Right atrium auricular region (tissue), 2 donors: ENCODE measurements at regions not wholly inside any gene's neighbourhood (a gene's known extent, or its start where the extent isn't known, plus 50 kb on each side); places are given as distances from the start of the nearest gene placed in this dataset.

Experiments used
- DNase-seq: peaks from one replicate; pipeline ENCODE4 v3.0.0-alpha.2; 2019; ENCODE audit warnings: low spot score
- H3K27ac ChIP-seq, 2 donors: fragments of 200-600 bp; sonication (generic); 1 replicate in 1 of 2; 2 replicates in 1 of 2; pipeline ENCODE4 v1.5.1; 2016 to 2019
- H3K27me3 ChIP-seq, 2 donors: fragments of 200-600 bp; sonication (generic); one replicate each; pipeline versions ENCODE4 v1.5.1 to v1.6.0; 2017 to 2019
- H3K36me3 ChIP-seq: fragments of 200-600 bp; sonication (generic); one replicate; pipeline ENCODE4 v1.5.1; 2016
- H3K4me1 ChIP-seq, 2 donors: fragments of 200-600 bp; sonication (generic); one replicate each; pipeline versions ENCODE4 v1.5.1 to v1.6.0; 2017 to 2019
- H3K4me3 ChIP-seq, 2 donors: fragments of 200-600 bp; sonication (generic); 1 replicate in 1 of 2; 2 replicates in 1 of 2; pipeline ENCODE4 v1.5.1; 2017 to 2019; ENCODE audit warnings: mild to moderate bottlenecking in 1 of 2, moderate library complexity in 1 of 2
- H3K9me3 ChIP-seq, 2 donors: fragments of 200-600 bp; sonication (generic); one replicate each; pipeline ENCODE4 v1.5.1; 2019
- TF ChIP-seq, protein P1 (sequence below), 2 donors: fragments of 200-600 bp; sonication (generic); IDR thresholded peaks; one replicate each; pipeline ENCODE4 v1.5.1; 2019; ENCODE audit warnings: antibody characterized with exemption in 2 of 2

DNA sequence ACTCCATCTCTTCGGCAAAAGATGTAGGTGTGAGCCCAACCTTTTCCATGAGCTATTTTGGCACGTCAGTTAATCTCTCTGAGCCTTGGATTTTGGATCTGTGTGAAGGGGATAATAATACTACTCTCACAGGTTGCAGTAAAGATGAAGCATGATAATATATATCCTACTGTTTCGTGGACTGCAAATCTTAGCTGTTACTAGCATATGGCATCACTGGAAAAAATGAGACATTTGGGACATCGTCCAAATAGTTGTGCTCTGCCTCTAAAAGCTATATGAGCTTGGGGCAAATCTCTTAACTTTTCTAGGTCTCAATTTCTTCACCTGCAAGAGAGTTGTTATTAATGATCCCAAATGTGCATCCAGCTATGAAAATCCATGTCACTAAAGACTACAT is 147.4 kb upstream of the ZRANB2 start:
- TF ChIP-seq, protein P1, sequence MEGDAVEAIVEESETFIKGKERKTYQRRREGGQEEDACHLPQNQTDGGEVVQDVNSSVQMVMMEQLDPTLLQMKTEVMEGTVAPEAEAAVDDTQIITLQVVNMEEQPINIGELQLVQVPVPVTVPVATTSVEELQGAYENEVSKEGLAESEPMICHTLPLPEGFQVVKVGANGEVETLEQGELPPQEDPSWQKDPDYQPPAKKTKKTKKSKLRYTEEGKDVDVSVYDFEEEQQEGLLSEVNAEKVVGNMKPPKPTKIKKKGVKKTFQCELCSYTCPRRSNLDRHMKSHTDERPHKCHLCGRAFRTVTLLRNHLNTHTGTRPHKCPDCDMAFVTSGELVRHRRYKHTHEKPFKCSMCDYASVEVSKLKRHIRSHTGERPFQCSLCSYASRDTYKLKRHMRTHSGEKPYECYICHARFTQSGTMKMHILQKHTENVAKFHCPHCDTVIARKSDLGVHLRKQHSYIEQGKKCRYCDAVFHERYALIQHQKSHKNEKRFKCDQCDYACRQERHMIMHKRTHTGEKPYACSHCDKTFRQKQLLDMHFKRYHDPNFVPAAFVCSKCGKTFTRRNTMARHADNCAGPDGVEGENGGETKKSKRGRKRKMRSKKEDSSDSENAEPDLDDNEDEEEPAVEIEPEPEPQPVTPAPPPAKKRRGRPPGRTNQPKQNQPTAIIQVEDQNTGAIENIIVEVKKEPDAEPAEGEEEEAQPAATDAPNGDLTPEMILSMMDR (IDR thresholded peaks at IDR 0.05), result no peak

GRCh38 chr1:71224741-71225377 is 144.0 kb upstream of the ZRANB2 start:
- H3K27me3 ChIP-seq, result no peaks in the 10 kb centered on the region
- H3K4me1 ChIP-seq, result no peaks in the 10 kb centered on the region
- H3K9me3 ChIP-seq, result no peaks in the 10 kb centered on the region
- TF ChIP-seq, protein P1 (IDR thresholded peaks at IDR 0.05), result no peak
- H3K36me3 ChIP-seq, result no peaks in the 10 kb centered on the region
- DNase-seq, result no peak
- H3K27ac ChIP-seq, result no peak overlapping the region
- no peak overlapping the region for H3K4me3 ChIP-seq

More for the DNA sequence above, 147.4 kb upstream of the ZRANB2 start:
- Histone ChIP-seq H3K27ac (no peak overlapping the region), H3K4me1 (no peaks in the 10 kb centered on the region), H3K9me3 (no peaks in the 10 kb centered on the region), H3K27me3 (no peaks in the 10 kb centered on the region), H3K4me3 (no peak overlapping the region), H3K36me3 (no peaks in the 10 kb centered on the region)
- DNase-seq, result no peak

DNA sequence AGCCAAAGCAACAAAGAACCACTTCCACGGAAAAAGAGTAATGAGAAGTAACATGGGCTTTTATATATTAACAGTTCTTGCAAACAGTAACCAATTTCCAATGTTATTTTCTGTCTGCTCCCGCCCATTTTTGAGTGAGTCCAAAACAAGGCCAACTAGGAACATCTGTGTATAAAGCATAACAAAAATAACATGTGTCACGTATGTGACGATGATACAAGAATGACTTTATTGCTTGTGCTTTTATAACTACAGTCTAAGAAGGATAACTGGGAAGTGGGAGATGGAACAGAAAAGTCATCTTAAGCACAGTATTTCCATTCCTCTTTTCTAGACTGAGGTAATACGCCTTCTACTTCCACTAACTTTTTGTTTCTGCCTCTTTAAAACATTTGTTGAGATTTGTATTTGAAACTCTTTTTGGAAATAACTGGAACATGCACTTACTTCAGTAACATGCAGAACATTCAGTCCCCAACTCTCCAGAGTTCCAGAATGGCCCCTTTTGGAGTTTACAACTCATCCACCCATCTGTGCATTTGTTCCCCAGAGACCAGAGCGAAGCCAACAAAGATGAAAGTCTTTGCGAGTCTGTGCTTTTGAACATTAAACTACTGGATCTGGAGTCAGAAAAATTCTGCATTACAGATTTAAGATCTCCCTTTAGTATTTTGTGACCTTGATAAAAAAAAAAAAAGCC is 143.0 kb upstream of the ZRANB2 start:
- no peak overlapping the region for H3K27ac ChIP-seq
- H3K36me3 ChIP-seq, result no peaks in the 10 kb centered on the region
- no peak for DNase-seq
- no peaks in the 10 kb centered on the region for H3K9me3 ChIP-seq
- TF ChIP-seq, protein P1 (IDR thresholded peaks at IDR 0.05), result no peak
- H3K4me3 ChIP-seq, result no peak overlapping the region
- no peaks in the 10 kb centered on the region for H3K27me3 ChIP-seq
- no peaks in the 10 kb centered on the region for H3K4me1 ChIP-seq

DNA sequence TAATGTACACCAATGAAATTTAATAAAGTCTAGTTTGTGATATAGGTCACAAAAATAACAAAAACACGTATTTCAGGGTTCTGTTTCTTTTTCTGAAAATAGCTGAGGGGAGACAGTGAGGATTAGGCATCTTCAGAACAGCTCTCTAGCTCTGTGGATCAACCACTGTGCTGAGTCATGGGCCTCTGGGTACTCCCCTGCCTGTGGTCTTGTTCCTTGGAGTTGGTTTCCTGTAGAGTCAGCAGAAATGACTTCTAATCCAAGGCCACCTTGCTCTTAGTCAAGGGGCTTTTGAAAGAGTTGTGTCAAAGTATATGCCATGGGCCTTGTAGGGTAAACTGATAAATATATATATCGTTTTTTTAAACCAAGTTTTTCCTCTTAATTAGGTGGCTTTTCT is 141.8 kb upstream of the ZRANB2 start:
- TF ChIP-seq, protein P1 (IDR thresholded peaks at IDR 0.05), result no peak
- DNase-seq, result no peak
- Histone ChIP-seq H3K9me3 (no peaks in the 10 kb centered on the region), H3K27me3 (no peaks in the 10 kb centered on the region), H3K27ac (no peak overlapping the region), H3K4me3 (no peak overlapping the region), H3K4me1 (no peaks in the 10 kb centered on the region), H3K36me3 (no peaks in the 10 kb centered on the region)

DNA sequence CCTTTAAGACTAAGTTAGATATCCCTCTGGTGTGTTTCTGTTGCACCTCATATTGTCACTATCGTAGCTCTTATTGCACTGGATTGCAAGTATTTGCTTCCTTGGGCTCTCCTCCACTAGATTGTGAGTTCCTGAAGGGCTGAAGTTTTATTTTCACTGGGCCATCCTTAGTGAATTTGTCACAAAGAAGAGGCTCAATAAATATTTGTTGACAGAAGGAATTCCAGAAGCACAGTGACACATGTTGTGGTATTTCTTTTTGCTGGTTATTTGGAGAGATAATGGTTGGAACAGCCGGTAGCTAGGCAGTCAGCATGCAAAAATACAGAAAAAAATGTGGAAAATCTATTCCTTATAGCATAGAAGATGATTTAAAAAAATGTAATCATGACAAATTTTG is 129.9 kb upstream of the ZRANB2 start:
- Histone ChIP-seq H3K4me3 (no peak overlapping the region), H3K4me1 (no peaks in the 10 kb centered on the region), H3K9me3 (no peaks in the 10 kb centered on the region), H3K27ac (no peak overlapping the region), H3K27me3 (no peaks in the 10 kb centered on the region), H3K36me3 (no peaks in the 10 kb centered on the region)
- no peak for DNase-seq
- TF ChIP-seq, protein P1 (IDR thresholded peaks at IDR 0.05), result no peak
